ENCODE measurements at regions not wholly inside any gene's neighbourhood (a gene's known extent, or its start where the extent isn't known, plus 50 kb on each side); places are given as distances from the start of the nearest gene placed in this dataset.

- no peak for TF ChIP-seq ZBTB33 (IDR thresholded peaks at IDR 0.05; ENCODE audit: extremely low read depth, insufficient replicate concordance, low read length)
- TF ChIP-seq SP1 (IDR thresholded peaks at IDR 0.05; ENCODE audit: low read depth), result no peak
- TF ChIP-seq CTCF (IDR thresholded peaks at IDR 0.05 in 2 of 3, conservative IDR thresholded peaks at IDR 0.05 in 1 of 3; ENCODE audit: borderline replicate concordance in 1 of 3, insufficient read depth in 1 of 3, low read depth in 2 of 3, low read length in 2 of 3), result no peak
Observed at GRCh38 chr1:90412563-90412962, 304.5 kb downstream of the BARHL2 start (continued).

GRCh38 chr1:90411185-90411584 is 305.9 kb downstream of the BARHL2 start:
- ChIA-PET POLR2A (no interaction called here), RAD21 (ENCODE audit: low non-redundant PET in 1 of 2, low total read pairs in 2 of 2, uncharacterized antibody in 2 of 2, unreplicated experiment in 2 of 2) (no interaction called here), CTCF (no interaction called here)
- no peaks in the 10 kb centered on the region for H3K9me3 ChIP-seq (ENCODE audit: control insufficient read depth in 1 of 2, insufficient read depth in 1 of 2, low read depth in 1 of 2, low read length in 2 of 2)
- H3K9me2 ChIP-seq (ENCODE audit: insufficient read depth), result no peaks in the 10 kb centered on the region
- no peak overlapping the region for H3K4me2 ChIP-seq (ENCODE audit: low read length)
- no peaks in the 10 kb centered on the region for H3K4me1 ChIP-seq (ENCODE audit: control insufficient read depth in 1 of 2, insufficient read depth in 2 of 2, low read length in 2 of 2)
- ATAC-seq (no peak), DNase-seq (ENCODE audit: low read depth, low spot score) (no peak)
- H3K9ac ChIP-seq (ENCODE audit: low read length), result no peak overlapping the region
- H4K20me1 ChIP-seq (ENCODE audit: insufficient read depth), result no peaks in the 10 kb centered on the region
- intact Hi-C loops (cut with micrococcal nuclease), result no loop called here
- no TSS peak for BruUV-seq (replicated peaks)
- peaks cover 14% of the 10 kb centered on the region; the same call in 1 of the 2 replicates for H3K27me3 ChIP-seq (ENCODE audit: insufficient read depth, low read length)
- H3K79me2 ChIP-seq (ENCODE audit: insufficient read depth, low read length), result no peaks in the 10 kb centered on the region
- no peak overlapping the region for H2AFZ ChIP-seq (ENCODE audit: low read depth, low read length, poor library complexity, severe bottlenecking)
- H3K4me3 ChIP-seq (replicated peaks in 1 of 2; ENCODE audit: low read depth in 1 of 2, low read length in 2 of 2), result no peak overlapping the region
- TF ChIP-seq MAX (IDR thresholded peaks at IDR 0.05), result no peak
- TF ChIP-seq ELF1 (IDR thresholded peaks at IDR 0.05; ENCODE audit: borderline replicate concordance, low read depth), result no peak
- TF ChIP-seq JUND (IDR thresholded peaks at IDR 0.05), result no peak
- TF ChIP-seq YY1 (IDR thresholded peaks at IDR 0.05; ENCODE audit: extremely low read depth, insufficient replicate concordance, low read depth, low read length), result no peak
- TF ChIP-seq SP1 (IDR thresholded peaks at IDR 0.05; ENCODE audit: low read depth), result no peak
- H3K27ac ChIP-seq (ENCODE audit: low read depth, low read length), result no peak overlapping the region
- H3K36me3 ChIP-seq (ENCODE audit: control insufficient read depth in 1 of 2, insufficient read depth in 2 of 2, low read length in 2 of 2), result no peaks in the 10 kb centered on the region
